GM12872 (cell line): ENCODE measurements at regions not wholly inside any gene's neighbourhood (a gene's known extent, or its start where the extent isn't known, plus 50 kb on each side); places are given as distances from the start of the nearest gene placed in this dataset.
A peak's percentile ranks its signal among the peaks of the same experiment; 100 is the strongest.

Source experiments
- CTCF ChIP-seq: IDR thresholded peaks from 3 replicates; pipeline ENCODE4 v1.5.1; 2011; ENCODE audit warnings: low read depth, mild to moderate bottlenecking, low read length, moderate library complexity; ENCODE audit not compliant: insufficient read depth

- no peak for TF ChIP-seq CTCF
Measured at GRCh38 chr11:34793666-34794065, 122.5 kb downstream of the APIP start.

GRCh38 chr11:34792814-34793258 is 123.3 kb downstream of the APIP start:
- TF ChIP-seq CTCF = no peak

GRCh38 chr11:34791780-34792542 is 124.2 kb downstream of the APIP start:
- TF ChIP-seq CTCF = peak; percentile 16; the same call in 1 of the 3 replicates

- peak; percentile 13; the same call in 1 of the 3 replicates for TF ChIP-seq CTCF
Measured at GRCh38 chr11:34790620-34791019, 125.6 kb downstream of the APIP start.

GRCh38 chr11:34789196-34789834 is 126.9 kb downstream of the APIP start:
- TF ChIP-seq CTCF = no peak

- no peak for TF ChIP-seq CTCF
Measured at GRCh38 chr11:34788642-34789041, 127.5 kb downstream of the APIP start.

- no peak for TF ChIP-seq CTCF
Measured at GRCh38 chr11:34787895-34788294, 128.3 kb downstream of the APIP start.
